ENCODE measurements at regions not wholly inside any gene's neighbourhood (a gene's known extent, or its start where the extent isn't known, plus 50 kb on each side); places are given as distances from the start of the nearest gene placed in this dataset.

- TF ChIP-seq TAF1 (IDR thresholded peaks at IDR 0.05; ENCODE audit: low read depth) (no peak), EP300 (conservative IDR thresholded peaks at IDR 0.05; ENCODE audit: poor library complexity, severe bottlenecking) (no peak), CTCF (IDR thresholded peaks at IDR 0.05; ENCODE audit: poor library complexity, severe bottlenecking) (no peak), POLR2AphosphoS5 (IDR thresholded peaks at IDR 0.05) (no peak), REST (IDR thresholded peaks at IDR 0.05; ENCODE audit: borderline replicate concordance) (no peak), EZH2 (IDR thresholded peaks at IDR 0.05; ENCODE audit: borderline replicate concordance, insufficient read depth, low read length, poor library complexity, severe bottlenecking) (no peak)
Measured at GRCh38 chr2:234145057-234145456, 94.6 kb downstream of the SPP2 start.
